ENCODE measurements at regions not wholly inside any gene's neighbourhood (a gene's known extent, or its start where the extent isn't known, plus 50 kb on each side); places are given as distances from the start of the nearest gene placed in this dataset.

DNA sequence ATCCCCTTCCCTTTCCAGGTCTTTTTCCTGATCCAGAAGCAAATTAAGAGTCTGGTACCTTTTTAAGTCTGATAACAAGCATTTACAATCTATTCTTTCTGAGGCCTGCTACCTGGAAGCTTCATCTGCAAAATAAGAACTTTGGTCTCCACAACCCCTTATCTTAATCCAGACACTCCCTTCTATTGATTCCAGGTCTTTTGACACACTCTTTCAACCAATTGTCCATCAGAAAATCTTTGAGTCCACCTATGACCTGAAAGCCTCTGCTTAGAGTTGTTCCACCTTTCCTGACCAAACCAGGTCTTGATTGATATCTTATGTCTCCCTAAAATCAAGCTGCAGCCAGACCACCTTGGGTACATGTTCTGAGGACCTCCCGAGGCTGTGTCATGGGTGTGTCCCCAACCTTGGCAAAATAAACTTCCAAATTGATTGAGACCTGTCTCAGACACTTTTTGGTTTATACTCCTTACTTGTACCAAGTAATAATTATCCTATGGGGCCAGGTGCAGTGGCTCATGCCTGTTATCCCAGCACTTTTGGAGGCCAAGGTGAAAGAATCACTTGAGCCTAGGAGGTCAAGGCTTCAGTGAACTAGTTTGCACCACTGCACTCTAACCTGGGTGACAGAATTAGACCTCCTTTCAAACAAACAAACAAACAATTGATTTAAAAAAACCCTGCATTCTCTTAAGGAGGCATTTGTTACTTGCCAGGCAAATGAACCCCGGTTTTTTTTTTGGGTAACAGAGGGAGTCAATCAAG is 126.1 kb downstream of the MAP3K21 start:
- Histone ChIP-seq H3K9me3 (ENCODE audit: low read depth) (no peaks in the 10 kb centered on the region), H3K36me3 (no peaks in the 10 kb centered on the region), H3K4me1 (ENCODE audit: low read depth) (no peaks in the 10 kb centered on the region), H3K27me3 (no peaks in the 10 kb centered on the region), H3K27ac (no peak overlapping the region), H3K4me3 (no peak overlapping the region)
- no peak for TF ChIP-seq CTCF (IDR thresholded peaks at IDR 0.05; ENCODE audit: low read depth, low read length)
- DNase-seq (ENCODE audit: low read depth in 1 of 2, low spot score in 1 of 2): no peak

DNA sequence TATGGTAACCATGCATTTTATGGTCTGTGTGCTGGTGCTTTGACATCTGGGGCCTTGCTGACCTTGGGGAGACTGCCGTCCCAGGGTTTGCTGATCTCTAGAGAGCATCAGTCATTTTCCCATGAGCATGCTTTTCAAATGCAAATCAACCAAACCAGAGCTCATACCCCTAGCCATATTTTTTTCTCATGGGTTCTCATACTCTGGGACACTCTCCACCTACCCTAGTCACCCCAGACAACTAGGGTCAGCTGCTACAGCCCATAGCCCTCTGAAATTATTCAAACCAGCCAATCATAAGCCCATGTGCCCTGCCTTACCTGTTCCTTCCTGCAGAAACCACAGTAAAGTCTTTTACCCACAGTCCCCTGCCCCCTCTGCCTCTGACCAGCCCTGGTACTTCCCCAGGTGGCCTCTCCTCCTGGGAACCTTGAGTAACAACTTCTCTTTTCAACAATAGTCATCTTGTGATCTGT is 132.0 kb downstream of the MAP3K21 start:
- TF ChIP-seq CTCF (IDR thresholded peaks at IDR 0.05; ENCODE audit: low read depth, low read length): no peak

GRCh38 chr1:233459968-233460367 is 132.4 kb downstream of the MAP3K21 start:
- H3K36me3 ChIP-seq: no peaks in the 10 kb centered on the region
- H3K4me1 ChIP-seq (ENCODE audit: low read depth): peaks cover 6% of the 10 kb centered on the region
- no peak overlapping the region for H3K4me3 ChIP-seq
- H3K9me3 ChIP-seq (ENCODE audit: low read depth): no peaks in the 10 kb centered on the region
- TF ChIP-seq CTCF (IDR thresholded peaks at IDR 0.05; ENCODE audit: low read depth, low read length): no peak
- H3K27me3 ChIP-seq: no peaks in the 10 kb centered on the region
- H3K27ac ChIP-seq: no peak overlapping the region
- peak in 1 of 2 donors; percentile 48 for DNase-seq (ENCODE audit: low read depth in 1 of 2, low spot score in 1 of 2)

More for the DNA sequence above, 132.0 kb downstream of the MAP3K21 start:
- no peak for DNase-seq (ENCODE audit: low read depth in 1 of 2, low spot score in 1 of 2)
- no peak overlapping the region for H3K27ac ChIP-seq
- peaks cover 6% of the 10 kb centered on the region for H3K4me1 ChIP-seq (ENCODE audit: low read depth)
- H3K27me3 ChIP-seq: no peaks in the 10 kb centered on the region
- no peaks in the 10 kb centered on the region for H3K36me3 ChIP-seq
- H3K9me3 ChIP-seq (ENCODE audit: low read depth): no peaks in the 10 kb centered on the region
- H3K4me3 ChIP-seq: no peak overlapping the region

DNA sequence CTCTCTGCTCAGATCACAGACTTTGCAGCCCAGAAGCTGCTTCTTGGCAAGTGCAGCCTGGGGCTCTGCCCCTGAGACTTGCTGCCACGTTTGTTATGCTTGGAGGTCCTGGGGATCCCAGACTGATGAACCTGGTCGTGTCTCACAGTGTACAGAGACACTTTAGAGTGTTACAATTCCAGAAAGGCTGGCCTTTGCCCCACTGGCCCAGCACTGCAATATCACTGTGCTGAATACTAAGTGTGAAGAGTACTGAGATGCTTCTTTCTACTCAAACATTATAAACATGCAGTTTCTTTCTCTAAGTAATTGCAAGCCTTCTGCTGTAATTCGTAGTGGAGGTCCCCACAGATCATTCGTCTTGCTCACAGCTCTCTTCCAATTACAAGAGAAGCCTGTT is 133.2 kb downstream of the MAP3K21 start:
- DNase-seq (ENCODE audit: low read depth in 1 of 2, low spot score in 1 of 2): no peak
- no peak overlapping the region for H3K27ac ChIP-seq
- no peaks in the 10 kb centered on the region for H3K9me3 ChIP-seq (ENCODE audit: low read depth)
- peaks cover 6% of the 10 kb centered on the region for H3K4me1 ChIP-seq (ENCODE audit: low read depth)
- no peaks in the 10 kb centered on the region for H3K36me3 ChIP-seq
- TF ChIP-seq CTCF (IDR thresholded peaks at IDR 0.05; ENCODE audit: low read depth, low read length): no peak
- H3K4me3 ChIP-seq: no peak overlapping the region
- H3K27me3 ChIP-seq: no peaks in the 10 kb centered on the region

GRCh38 chr1:233461847-233462246 is 134.3 kb downstream of the MAP3K21 start:
- Histone ChIP-seq H3K4me1 (ENCODE audit: low read depth) (peaks cover 6% of the 10 kb centered on the region), H3K36me3 (no peaks in the 10 kb centered on the region), H3K4me3 (no peak overlapping the region), H3K9me3 (ENCODE audit: low read depth) (no peaks in the 10 kb centered on the region), H3K27ac (no peak overlapping the region), H3K27me3 (no peaks in the 10 kb centered on the region)
- DNase-seq (ENCODE audit: low read depth in 1 of 2, low spot score in 1 of 2): no peak
- no peak for TF ChIP-seq CTCF (IDR thresholded peaks at IDR 0.05; ENCODE audit: low read depth, low read length)
